ENCODE measurements at regions not wholly inside any gene's neighbourhood (a gene's known extent, or its start where the extent isn't known, plus 50 kb on each side); places are given as distances from the start of the nearest gene placed in this dataset.

DNA sequence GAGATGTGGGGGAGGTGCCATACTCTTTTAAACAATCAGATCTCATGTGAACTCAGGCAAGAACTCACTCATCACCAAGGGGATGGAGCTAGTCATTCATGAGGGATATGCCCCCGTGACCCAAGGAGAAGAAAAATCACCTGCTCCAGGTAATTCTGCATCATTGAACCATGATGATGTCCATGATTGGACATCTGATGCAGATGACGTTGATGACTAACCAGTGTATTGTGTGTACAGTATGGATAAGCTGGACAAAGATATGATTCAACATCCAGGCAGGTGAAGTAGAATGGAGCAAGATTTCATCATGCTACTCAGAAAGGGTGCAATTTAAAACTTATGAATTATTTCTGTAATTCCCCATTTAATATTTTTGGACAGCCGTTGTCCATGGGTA lies 286.4 kb upstream of the SMIM31 start:
- Histone ChIP-seq H3K27ac (ENCODE audit: low read depth in 1 of 2, low read length in 2 of 2) (no peak overlapping the region), H3K27me3 (ENCODE audit: control insufficient read depth in 4 of 4, insufficient read depth in 4 of 4, low read length in 3 of 4) (no peaks in the 10 kb centered on the region), H3K4me3 (ENCODE audit: low read depth in 1 of 3, low read length in 3 of 3) (no peak overlapping the region), H3K9ac (ENCODE audit: low read depth in 1 of 2, low read length in 2 of 2) (no peak overlapping the region), H3K36me3 (ENCODE audit: control insufficient read depth in 4 of 4, insufficient read depth in 3 of 4, low read depth in 1 of 4, low read length in 3 of 4) (no peaks in the 10 kb centered on the region), H3K9me3 (ENCODE audit: control insufficient read depth in 4 of 4, low read length in 3 of 4) (no peaks in the 10 kb centered on the region), H3K4me1 (ENCODE audit: control insufficient read depth in 4 of 4, insufficient read depth in 4 of 4, low read length in 3 of 4) (no peaks in the 10 kb centered on the region)
- no peak for TF ChIP-seq FOXA1 (IDR thresholded peaks at IDR 0.05)
- no peak for TF ChIP-seq RAD21 (IDR thresholded peaks at IDR 0.05)
- TF ChIP-seq SP1 (IDR thresholded peaks at IDR 0.05), result no peak
- TF ChIP-seq GABPA (IDR thresholded peaks at IDR 0.05 in 1 of 2, conservative IDR thresholded peaks at IDR 0.05 in 1 of 2), result no peak
- TF ChIP-seq FOXA2 (IDR thresholded peaks at IDR 0.05), result no peak
- TF ChIP-seq HNF4A (conservative IDR thresholded peaks at IDR 0.05), result no peak
- no peak for TF ChIP-seq TAF1 (conservative IDR thresholded peaks at IDR 0.05)
- DNase-seq (ENCODE audit: low spot score), result no peak
- WGBS, result 62% methylated on average over 3 of the region's 3 CpGs

DNA sequence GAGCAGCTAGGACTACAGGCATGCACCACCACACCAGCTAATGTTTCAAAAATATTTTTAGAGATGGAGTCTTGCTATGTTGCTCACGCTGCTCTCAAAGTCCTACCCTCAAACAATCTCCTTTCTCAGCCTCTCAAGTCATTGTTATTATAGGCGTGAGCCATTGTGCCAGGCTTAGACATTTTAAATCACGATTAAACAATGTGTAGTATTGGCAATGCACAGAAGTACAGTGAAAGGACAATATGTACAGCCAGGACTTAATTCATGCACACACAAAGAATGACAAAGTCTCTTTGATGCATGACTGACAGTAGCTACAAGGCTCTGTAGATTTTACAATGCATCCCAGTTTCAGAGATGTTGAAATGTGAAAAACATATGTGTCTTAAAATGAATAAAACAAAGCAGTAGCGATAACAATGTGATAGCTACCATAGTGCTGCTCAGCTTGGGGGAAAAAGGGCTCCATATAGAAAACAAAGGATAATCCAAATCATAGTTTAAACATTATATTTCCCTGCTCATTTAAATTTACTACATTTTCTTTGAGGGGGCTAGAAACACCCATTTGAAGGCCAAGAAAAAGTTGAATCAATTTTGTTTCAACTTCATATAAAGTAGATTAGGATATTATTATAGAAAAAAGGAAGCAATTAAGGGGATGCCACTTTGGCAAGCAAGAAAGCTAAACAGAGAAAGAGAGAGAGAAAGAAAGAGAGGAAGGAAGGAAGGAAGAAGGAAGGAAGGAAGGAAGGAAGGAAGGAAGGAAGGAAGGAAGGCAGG lies 272.4 kb upstream of the SMIM31 start:
- Histone ChIP-seq H3K27me3 (ENCODE audit: control insufficient read depth in 4 of 4, insufficient read depth in 4 of 4, low read length in 3 of 4) (no peaks in the 10 kb centered on the region), H3K36me3 (ENCODE audit: control insufficient read depth in 4 of 4, insufficient read depth in 3 of 4, low read depth in 1 of 4, low read length in 3 of 4) (no peaks in the 10 kb centered on the region), H3K4me3 (ENCODE audit: low read depth in 1 of 3, low read length in 3 of 3) (no peak overlapping the region), H3K9me3 (ENCODE audit: control insufficient read depth in 4 of 4, low read length in 3 of 4) (peaks cover 0 to 2% (median 0%) of the 10 kb centered on the region in 4 donors), H3K9ac (ENCODE audit: low read depth in 1 of 2, low read length in 2 of 2) (no peak overlapping the region), H3K4me1 (ENCODE audit: control insufficient read depth in 4 of 4, insufficient read depth in 4 of 4, low read length in 3 of 4) (no peaks in the 10 kb centered on the region), H3K27ac (ENCODE audit: low read depth in 1 of 2, low read length in 2 of 2) (no peak overlapping the region)
- DNase-seq (ENCODE audit: low spot score), result no peak
- no peak for TF ChIP-seq NR2F2 (IDR thresholded peaks at IDR 0.05)
- no peak for TF ChIP-seq RAD21 (IDR thresholded peaks at IDR 0.05)
- TF ChIP-seq EGR1 (IDR thresholded peaks at IDR 0.05; ENCODE audit: low read depth in 2 of 2), result no peak
- no peak for TF ChIP-seq ZBTB33 (IDR thresholded peaks at IDR 0.05)
- no peak for TF ChIP-seq RXRA (IDR thresholded peaks at IDR 0.05)
- no peak for TF ChIP-seq YY1 (IDR thresholded peaks at IDR 0.05)
- TF ChIP-seq HNF4A (conservative IDR thresholded peaks at IDR 0.05), result no peak
- TF ChIP-seq FOXA2 (IDR thresholded peaks at IDR 0.05), result no peak
- TF ChIP-seq ATF3 (IDR thresholded peaks at IDR 0.05), result no peak
- no peak for TF ChIP-seq TAF1 (conservative IDR thresholded peaks at IDR 0.05)
- TF ChIP-seq HNF4G (IDR thresholded peaks at IDR 0.05), result no peak
- TF ChIP-seq, protein P1, sequence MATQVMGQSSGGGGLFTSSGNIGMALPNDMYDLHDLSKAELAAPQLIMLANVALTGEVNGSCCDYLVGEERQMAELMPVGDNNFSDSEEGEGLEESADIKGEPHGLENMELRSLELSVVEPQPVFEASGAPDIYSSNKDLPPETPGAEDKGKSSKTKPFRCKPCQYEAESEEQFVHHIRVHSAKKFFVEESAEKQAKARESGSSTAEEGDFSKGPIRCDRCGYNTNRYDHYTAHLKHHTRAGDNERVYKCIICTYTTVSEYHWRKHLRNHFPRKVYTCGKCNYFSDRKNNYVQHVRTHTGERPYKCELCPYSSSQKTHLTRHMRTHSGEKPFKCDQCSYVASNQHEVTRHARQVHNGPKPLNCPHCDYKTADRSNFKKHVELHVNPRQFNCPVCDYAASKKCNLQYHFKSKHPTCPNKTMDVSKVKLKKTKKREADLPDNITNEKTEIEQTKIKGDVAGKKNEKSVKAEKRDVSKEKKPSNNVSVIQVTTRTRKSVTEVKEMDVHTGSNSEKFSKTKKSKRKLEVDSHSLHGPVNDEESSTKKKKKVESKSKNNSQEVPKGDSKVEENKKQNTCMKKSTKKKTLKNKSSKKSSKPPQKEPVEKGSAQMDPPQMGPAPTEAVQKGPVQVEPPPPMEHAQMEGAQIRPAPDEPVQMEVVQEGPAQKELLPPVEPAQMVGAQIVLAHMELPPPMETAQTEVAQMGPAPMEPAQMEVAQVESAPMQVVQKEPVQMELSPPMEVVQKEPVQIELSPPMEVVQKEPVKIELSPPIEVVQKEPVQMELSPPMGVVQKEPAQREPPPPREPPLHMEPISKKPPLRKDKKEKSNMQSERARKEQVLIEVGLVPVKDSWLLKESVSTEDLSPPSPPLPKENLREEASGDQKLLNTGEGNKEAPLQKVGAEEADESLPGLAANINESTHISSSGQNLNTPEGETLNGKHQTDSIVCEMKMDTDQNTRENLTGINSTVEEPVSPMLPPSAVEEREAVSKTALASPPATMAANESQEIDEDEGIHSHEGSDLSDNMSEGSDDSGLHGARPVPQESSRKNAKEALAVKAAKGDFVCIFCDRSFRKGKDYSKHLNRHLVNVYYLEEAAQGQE (IDR thresholded peaks at IDR 0.05), result no peak
- TF ChIP-seq SP1 (IDR thresholded peaks at IDR 0.05), result no peak
- no peak for TF ChIP-seq MAX (IDR thresholded peaks at IDR 0.05)
- WGBS, result 70% methylated on average over 4 of the region's 4 CpGs

All from liver (tissue), 7 donors.